ENCODE measurements at regions not wholly inside any gene's neighbourhood (a gene's known extent, or its start where the extent isn't known, plus 50 kb on each side); places are given as distances from the start of the nearest gene placed in this dataset.

DNA sequence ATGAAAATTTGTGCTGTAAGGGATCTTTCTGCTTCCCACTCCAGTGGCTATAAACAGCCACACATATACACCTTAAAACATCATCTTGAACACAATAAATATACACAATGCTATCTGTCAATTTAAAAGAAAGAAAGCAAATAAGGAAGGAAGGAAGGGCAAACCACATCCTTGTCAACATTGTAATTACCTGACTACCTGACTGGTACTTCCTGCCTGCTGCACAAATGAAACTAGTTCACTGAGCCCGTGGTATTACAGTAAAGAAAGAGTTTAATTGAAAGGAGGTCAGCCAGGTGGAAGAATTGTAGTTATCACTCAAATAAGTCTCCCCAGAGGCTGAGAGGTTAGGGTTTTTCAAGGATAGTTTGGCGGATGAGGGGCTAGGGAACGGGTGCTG lies 344.4 kb upstream of the ASIC2 start:
- no peak for TF ChIP-seq POLR2A (IDR thresholded peaks at IDR 0.05)
- TF ChIP-seq, protein P1, sequence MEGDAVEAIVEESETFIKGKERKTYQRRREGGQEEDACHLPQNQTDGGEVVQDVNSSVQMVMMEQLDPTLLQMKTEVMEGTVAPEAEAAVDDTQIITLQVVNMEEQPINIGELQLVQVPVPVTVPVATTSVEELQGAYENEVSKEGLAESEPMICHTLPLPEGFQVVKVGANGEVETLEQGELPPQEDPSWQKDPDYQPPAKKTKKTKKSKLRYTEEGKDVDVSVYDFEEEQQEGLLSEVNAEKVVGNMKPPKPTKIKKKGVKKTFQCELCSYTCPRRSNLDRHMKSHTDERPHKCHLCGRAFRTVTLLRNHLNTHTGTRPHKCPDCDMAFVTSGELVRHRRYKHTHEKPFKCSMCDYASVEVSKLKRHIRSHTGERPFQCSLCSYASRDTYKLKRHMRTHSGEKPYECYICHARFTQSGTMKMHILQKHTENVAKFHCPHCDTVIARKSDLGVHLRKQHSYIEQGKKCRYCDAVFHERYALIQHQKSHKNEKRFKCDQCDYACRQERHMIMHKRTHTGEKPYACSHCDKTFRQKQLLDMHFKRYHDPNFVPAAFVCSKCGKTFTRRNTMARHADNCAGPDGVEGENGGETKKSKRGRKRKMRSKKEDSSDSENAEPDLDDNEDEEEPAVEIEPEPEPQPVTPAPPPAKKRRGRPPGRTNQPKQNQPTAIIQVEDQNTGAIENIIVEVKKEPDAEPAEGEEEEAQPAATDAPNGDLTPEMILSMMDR (IDR thresholded peaks at IDR 0.05) = no peak
